Ovary (tissue), 7 donors: ENCODE measurements at regions not wholly inside any gene's neighbourhood (a gene's known extent, or its start where the extent isn't known, plus 50 kb on each side); places are given as distances from the start of the nearest gene placed in this dataset.

Source experiments
- DNase-seq, 5 donors: peaks; one replicate each; pipeline ENCODE4 v3.0.0-alpha.2; 2019 to 2020
- H3K27ac ChIP-seq, 2 donors: fragments of 200-600 bp; one replicate each; pipeline versions ENCODE4 v1.5.1 to v1.8.0; 2019 to 2022
- H3K27me3 ChIP-seq: fragments of 200-600 bp; one replicate; pipeline ENCODE4 v1.8.0; 2022
- H3K36me3 ChIP-seq: fragments of 200-600 bp; sonication (generic); one replicate; pipeline ENCODE4 v1.5.1; 2019
- H3K4me1 ChIP-seq: one replicate; pipeline ENCODE4 v1.8.1; 2013; ENCODE audit warnings: mild to moderate bottlenecking, moderate library complexity; ENCODE audit not compliant: insufficient read depth
- H3K4me3 ChIP-seq: fragments of 200-600 bp; sonication (generic); one replicate; pipeline ENCODE4 v1.5.1; 2017
- H3K9me3 ChIP-seq, 2 donors: fragments of 200-600 bp in 1 of 2; sonication (generic) in 1 of 2; one replicate each; pipeline versions ENCODE4 v1.5.1 to v1.8.1; 2013 to 2019; ENCODE audit warnings: mild to moderate bottlenecking in 1 of 2, moderate library complexity in 1 of 2
- EP300 ChIP-seq: sonication (generic); formaldehyde crosslinking; IDR thresholded peaks from one replicate; pipeline ENCODE4 v1.6.1; 2017; ENCODE audit warnings: antibody characterized with exemption
- POLR2A ChIP-seq: fragments of 450-650 bp; IDR thresholded peaks from one replicate; pipeline ENCODE4 v1.6.1; 2017; ENCODE audit warnings: antibody characterized with exemption, mild to moderate bottlenecking, moderate library complexity
- WGBS, 3 donors: extraction: QIAGEN DNeasy Blood & Tissue Kit in 1 of 3; methylation state at CpG; one replicate each; pipeline versions ENCODE4 v1.1.5 to v1.1.7; 2013 to 2017; 5-methylcytosine and 5-hydroxymethylcytosine counted together
- intact Hi-C, 4 donors: fragments of 100-400 bp; cut with DNase I; formaldehyde crosslinking; loops; one replicate each; pipeline versions ENCODE4 v1.11.0 to v1.15.1; 2022 to 2023
- TF ChIP-seq, protein P1 (sequence below), 3 donors: fragments of 450-650 bp in 2 of 3; fragments of 200-600 bp in 1 of 3; IDR thresholded peaks; one replicate each; pipeline versions ENCODE4 v1.5.1 to v1.8.0; 2016 to 2022; ENCODE audit warnings: antibody characterized with exemption in 3 of 3, mild to moderate bottlenecking in 1 of 3
- donor health status: DM: no; HTN: no; CAD: no; lungs with moderate emphysema.
- donor health status: DM: no; HTN: no; CAD: no.
- donor health status: Bipolar disorder and iron deficiency.
- donor health status: DM: no; HTN: no; CAD: no.
- donor health status: DM: yes; HTN: yes; CAD: no.

DNA sequence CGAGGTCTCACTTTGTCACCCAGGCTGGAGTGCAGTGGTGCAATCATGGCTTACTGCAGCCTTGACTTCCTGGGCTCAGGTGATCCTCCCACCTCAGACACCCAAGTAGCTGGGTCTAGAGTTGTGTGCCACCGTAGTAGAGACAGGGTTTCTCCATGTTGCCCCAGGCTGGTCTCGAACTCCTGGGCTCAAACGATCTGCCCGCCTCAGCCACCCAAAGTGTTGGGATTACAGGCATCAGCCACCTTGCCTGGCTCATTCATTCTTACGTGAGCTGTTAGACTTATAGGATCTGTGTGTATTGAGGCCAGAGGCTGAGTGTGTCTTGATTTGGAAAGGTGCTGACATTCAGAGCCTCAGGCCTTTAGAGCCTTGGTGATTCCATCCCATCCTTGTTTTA is 128.1 kb downstream of the SLC25A47 start:
- DNase-seq, result no peak
- Histone ChIP-seq H3K27ac (no peak overlapping the region), H3K36me3 (no peaks in the 10 kb centered on the region), H3K27me3 (no peaks in the 10 kb centered on the region), H3K4me1 (no peaks in the 10 kb centered on the region), H3K4me3 (no peak overlapping the region), H3K9me3 (no peaks in the 10 kb centered on the region)
- 95 to 96% (median 95%) methylated on average over 6 of the region's 6 CpGs for WGBS, 3 donors
- TF ChIP-seq, protein P1, sequence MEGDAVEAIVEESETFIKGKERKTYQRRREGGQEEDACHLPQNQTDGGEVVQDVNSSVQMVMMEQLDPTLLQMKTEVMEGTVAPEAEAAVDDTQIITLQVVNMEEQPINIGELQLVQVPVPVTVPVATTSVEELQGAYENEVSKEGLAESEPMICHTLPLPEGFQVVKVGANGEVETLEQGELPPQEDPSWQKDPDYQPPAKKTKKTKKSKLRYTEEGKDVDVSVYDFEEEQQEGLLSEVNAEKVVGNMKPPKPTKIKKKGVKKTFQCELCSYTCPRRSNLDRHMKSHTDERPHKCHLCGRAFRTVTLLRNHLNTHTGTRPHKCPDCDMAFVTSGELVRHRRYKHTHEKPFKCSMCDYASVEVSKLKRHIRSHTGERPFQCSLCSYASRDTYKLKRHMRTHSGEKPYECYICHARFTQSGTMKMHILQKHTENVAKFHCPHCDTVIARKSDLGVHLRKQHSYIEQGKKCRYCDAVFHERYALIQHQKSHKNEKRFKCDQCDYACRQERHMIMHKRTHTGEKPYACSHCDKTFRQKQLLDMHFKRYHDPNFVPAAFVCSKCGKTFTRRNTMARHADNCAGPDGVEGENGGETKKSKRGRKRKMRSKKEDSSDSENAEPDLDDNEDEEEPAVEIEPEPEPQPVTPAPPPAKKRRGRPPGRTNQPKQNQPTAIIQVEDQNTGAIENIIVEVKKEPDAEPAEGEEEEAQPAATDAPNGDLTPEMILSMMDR (IDR thresholded peaks at IDR 0.05), result no peak
- TF ChIP-seq POLR2A, result no peak
- TF ChIP-seq EP300, result no peak
- intact Hi-C loops, result no loop called here

DNA sequence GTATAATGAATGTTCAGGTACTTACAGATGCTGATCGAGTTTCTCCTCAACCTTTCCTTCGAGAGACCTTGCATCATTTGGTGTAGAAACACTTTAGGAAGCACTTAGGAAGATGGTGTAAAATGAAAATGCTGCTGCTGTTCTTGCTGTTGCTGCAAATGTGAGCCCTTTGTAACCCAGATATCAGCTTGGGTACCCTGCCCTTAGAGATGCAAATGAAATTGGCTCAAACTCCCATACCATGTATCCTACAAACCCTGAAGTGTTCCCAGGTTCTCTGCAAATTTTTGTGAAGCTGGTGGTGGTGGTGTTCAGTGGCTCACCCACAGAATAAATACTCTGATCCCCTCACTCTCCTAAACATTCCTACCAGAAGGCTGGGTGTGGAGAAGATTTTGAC is 130.8 kb downstream of the SLC25A47 start:
- 83 to 95% (median 90%) methylated on average over 2 of the region's 2 CpGs for WGBS, 3 donors
- TF ChIP-seq EP300 (no peak), POLR2A (no peak)
- TF ChIP-seq, protein P1 (IDR thresholded peaks at IDR 0.05), result no peak
- Histone ChIP-seq H3K4me1 (no peaks in the 10 kb centered on the region), H3K9me3 (no peaks in the 10 kb centered on the region), H3K4me3 (no peak overlapping the region), H3K27ac (no peak overlapping the region), H3K36me3 (no peaks in the 10 kb centered on the region), H3K27me3 (no peaks in the 10 kb centered on the region)
- DNase-seq, result no peak
- intact Hi-C loops, result no loop called here

DNA sequence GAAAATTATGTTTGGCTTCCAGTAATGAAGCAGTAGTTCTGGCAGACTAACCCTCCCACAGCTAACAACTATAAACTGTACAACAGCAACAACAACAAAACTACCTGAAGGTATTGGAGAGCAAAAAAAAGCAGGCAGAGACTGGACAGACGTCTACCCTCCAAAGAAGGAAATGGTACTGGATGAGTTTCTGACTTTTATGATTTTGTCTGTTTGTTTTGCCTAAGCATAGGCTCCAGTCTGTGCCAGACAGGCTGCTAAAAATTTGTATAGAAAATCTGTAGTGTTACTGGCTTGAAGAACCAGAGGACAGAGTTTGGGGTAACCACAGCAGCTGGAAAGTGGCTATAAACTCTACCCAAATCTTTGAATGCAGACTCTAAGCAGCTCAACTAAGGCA is 131.3 kb downstream of the SLC25A47 start:
- 73 to 75% (median 74%) methylated on average over 1 of the region's 1 CpG for WGBS, 3 donors
- Histone ChIP-seq H3K4me3 (no peak overlapping the region), H3K27me3 (no peaks in the 10 kb centered on the region), H3K4me1 (no peaks in the 10 kb centered on the region), H3K36me3 (no peaks in the 10 kb centered on the region), H3K27ac (no peak overlapping the region), H3K9me3 (no peaks in the 10 kb centered on the region)
- TF ChIP-seq, protein P1 (IDR thresholded peaks at IDR 0.05), result no peak
- TF ChIP-seq POLR2A, result no peak
- TF ChIP-seq EP300, result no peak
- intact Hi-C loops, result no loop called here
- DNase-seq, result no peak

DNA sequence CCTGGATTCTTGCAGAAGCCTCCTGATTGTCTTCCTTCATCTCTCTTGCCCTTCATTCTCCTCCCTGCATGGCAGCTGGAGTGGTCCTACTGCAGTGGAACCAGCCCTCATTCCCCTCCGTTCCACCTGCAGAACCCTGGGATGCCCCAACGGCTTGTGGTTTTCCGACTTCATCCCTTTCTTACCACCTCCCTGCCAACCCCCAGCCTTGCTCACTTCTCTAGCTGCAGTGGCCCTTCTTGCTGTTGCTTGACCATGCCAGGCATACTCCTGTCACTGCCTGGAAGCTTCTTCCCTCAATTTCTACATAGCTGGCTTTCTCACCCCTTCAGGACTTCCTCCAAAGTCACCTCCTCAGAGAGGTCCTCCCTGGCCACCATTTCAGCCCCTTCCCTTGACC is 123.3 kb downstream of the BEGAIN start:
- no peak overlapping the region for H3K4me3 ChIP-seq
- H3K27ac ChIP-seq, result no peak overlapping the region
- no peaks in the 10 kb centered on the region for H3K9me3 ChIP-seq
- no peaks in the 10 kb centered on the region for H3K27me3 ChIP-seq
- no peaks in the 10 kb centered on the region for H3K4me1 ChIP-seq
- intact Hi-C loops, result no loop called here
- H3K36me3 ChIP-seq, result no peaks in the 10 kb centered on the region
- WGBS, 3 donors, result 95 to 97% (median 97%) methylated on average over 3 of the region's 3 CpGs
- TF ChIP-seq, protein P1 (IDR thresholded peaks at IDR 0.05), result no peak
- no peak for TF ChIP-seq EP300
- TF ChIP-seq POLR2A, result no peak
- no peak for DNase-seq
